Epithelial cell of esophagus (primary cell): ENCODE measurements at regions not wholly inside any gene's neighbourhood (a gene's known extent, or its start where the extent isn't known, plus 50 kb on each side); places are given as distances from the start of the nearest gene placed in this dataset.

Source experiments
- DNase-seq: peaks from one replicate; pipeline ENCODE4 v3.0.0; 2010; ENCODE audit warnings: low read depth
- H3K4me3 ChIP-seq: 2 replicates; pipeline ENCODE4 v1.5.1; 2011; ENCODE audit warnings: mild to moderate bottlenecking, low read length, control low read depth
- TF ChIP-seq, protein P1 (sequence below): IDR thresholded peaks from 2 replicates; pipeline ENCODE4 v1.5.1; 2011; ENCODE audit warnings: low read depth, mild to moderate bottlenecking, low read length, control low read depth, inconsistent platforms; ENCODE audit not compliant: insufficient read depth; ENCODE audit errors: missing control alignments

DNA sequence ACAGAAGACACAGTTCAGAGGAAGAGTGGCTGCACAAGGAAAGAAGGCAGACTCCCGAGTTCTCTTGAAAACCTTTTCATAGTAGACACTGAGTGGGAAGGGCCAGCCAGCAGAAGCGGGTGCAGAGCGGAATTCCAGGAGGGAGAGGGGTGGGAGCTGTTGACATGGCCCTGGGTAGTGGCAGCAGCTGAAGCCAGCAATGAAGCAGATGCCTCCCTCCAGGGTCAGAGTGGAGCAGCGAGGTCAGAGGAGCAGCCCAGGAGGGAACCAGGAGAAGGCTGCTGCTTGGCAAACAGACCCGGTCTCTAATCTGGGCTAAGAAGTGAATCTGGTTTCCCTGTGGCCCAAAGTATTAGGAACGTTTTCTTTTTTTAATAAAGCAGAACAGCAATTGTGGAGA lies 73.9 kb upstream of the SPATA13 start:
- TF ChIP-seq, protein P1, sequence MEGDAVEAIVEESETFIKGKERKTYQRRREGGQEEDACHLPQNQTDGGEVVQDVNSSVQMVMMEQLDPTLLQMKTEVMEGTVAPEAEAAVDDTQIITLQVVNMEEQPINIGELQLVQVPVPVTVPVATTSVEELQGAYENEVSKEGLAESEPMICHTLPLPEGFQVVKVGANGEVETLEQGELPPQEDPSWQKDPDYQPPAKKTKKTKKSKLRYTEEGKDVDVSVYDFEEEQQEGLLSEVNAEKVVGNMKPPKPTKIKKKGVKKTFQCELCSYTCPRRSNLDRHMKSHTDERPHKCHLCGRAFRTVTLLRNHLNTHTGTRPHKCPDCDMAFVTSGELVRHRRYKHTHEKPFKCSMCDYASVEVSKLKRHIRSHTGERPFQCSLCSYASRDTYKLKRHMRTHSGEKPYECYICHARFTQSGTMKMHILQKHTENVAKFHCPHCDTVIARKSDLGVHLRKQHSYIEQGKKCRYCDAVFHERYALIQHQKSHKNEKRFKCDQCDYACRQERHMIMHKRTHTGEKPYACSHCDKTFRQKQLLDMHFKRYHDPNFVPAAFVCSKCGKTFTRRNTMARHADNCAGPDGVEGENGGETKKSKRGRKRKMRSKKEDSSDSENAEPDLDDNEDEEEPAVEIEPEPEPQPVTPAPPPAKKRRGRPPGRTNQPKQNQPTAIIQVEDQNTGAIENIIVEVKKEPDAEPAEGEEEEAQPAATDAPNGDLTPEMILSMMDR, result no peak

DNA sequence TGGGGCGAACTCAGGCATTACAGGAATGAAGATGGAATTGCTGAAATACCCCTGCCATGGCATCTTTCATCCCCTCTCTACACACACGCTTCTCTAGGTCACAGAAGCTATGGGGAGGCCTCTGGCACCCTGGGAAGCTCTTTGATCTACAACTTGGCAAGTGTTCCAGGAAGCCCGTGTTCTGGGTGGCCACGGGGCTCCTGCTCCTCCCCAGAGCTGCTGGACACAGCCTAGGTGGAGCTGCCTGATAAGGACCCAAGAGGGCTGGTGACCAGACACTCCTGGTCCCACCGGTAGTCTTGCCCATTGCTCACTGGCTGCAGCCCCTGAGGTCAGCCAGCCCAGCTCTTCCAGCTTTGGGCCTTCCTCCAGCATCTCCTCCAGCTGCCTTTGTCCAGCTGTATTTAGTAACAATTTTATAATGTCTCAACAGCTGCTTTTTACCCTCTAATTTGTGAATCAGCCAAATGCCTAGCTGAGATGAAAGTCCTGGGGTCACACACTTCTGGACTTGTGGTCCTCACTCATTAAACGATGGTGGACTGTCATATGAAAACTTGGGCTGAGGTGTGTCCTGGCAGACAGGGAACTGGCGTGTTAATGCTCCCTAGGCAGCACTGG lies 72.8 kb upstream of the SPATA13 start:
- TF ChIP-seq, protein P1, result no peak
- no peak for DNase-seq
- H3K4me3 ChIP-seq, result no peak overlapping the region

More for the DNA sequence above, 73.9 kb upstream of the SPATA13 start:
- H3K4me3 ChIP-seq, result no peak overlapping the region
- DNase-seq, result no peak

DNA sequence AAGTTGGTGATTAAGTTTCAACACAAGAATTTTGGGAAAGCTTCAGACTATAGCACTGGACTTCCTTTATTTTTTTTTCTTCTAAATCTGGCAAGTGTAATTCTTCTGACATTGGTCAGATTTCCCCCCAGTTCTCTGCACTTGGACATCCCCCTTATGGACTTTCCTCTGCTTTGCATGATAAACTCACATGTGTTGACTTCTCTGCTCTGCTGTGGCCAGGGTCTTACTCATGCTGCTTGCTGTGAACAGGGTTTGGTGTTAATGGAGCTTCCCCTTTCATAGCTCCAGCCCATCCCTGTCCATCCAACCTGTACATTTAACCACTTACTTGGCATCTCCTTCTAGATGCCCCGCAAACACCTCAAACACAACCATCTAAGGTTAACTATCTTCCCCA lies 70.5 kb upstream of the SPATA13 start:
- TF ChIP-seq, protein P1, result no peak
- no peak for DNase-seq

DNA sequence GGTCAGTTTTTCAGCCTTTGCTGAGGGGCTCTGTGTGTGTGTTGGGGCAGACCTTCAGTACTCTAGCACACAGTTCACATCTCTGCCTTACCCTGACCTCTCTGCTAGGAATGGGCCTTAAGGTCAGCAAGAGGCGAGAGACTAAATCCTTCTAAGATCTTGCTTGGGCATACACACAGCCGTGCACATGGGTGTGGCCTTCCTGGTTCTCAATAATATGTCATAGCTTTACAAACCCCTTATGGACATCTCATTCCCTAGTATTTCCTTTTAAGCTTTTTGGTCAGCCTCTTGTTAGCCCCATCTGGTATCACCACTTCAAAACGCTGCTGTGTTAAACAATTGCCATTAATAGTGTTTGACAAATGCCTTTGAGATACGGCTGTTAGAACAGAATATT lies 69.4 kb upstream of the SPATA13 start:
- DNase-seq, result no peak
- TF ChIP-seq, protein P1, result no peak
- no peak overlapping the region for H3K4me3 ChIP-seq

More for the DNA sequence above, 70.5 kb upstream of the SPATA13 start:
- H3K4me3 ChIP-seq, result no peak overlapping the region

DNA sequence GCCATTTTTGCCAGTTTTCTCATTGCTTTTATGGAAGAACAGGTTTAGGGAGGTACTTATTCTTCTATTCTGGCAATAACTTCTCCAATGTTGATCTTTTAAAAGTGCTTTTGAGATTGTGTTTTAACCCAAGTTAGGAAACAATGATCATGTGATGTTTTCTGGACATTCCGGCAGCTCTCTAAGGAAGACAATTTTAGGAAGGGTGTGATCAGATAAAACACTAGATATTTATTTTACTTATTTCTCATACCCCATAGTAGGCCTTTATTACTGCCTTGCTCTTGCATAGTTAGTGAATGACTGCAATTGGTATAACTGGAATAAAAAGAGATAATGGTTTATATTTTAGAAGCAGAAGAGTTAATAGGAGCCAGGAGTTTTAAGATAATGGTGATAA lies 68.4 kb upstream of the SPATA13 start:
- H3K4me3 ChIP-seq, result no peak overlapping the region
- no peak for DNase-seq
- TF ChIP-seq, protein P1, result no peak

DNA sequence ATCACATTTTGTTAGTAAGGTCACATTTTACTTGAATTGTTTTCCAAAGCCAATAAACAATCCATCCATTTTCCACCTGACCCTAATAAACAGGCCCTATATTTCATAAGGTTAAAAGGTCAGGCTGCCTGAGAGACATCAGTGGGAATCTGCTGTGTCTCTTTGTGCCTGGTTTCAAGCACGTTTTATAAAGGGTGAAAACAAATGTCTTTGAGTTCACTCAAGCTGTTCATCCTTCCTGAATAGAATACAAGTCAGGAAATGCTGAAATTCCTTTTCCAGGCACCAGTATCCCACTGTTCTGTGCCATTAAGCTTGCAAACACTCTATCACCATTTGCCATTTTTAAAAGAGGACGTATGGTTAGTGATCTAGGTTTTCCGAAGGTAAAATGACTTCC lies 67.5 kb upstream of the SPATA13 start:
- no peak overlapping the region for H3K4me3 ChIP-seq
- no peak for DNase-seq
- TF ChIP-seq, protein P1, result no peak

DNA sequence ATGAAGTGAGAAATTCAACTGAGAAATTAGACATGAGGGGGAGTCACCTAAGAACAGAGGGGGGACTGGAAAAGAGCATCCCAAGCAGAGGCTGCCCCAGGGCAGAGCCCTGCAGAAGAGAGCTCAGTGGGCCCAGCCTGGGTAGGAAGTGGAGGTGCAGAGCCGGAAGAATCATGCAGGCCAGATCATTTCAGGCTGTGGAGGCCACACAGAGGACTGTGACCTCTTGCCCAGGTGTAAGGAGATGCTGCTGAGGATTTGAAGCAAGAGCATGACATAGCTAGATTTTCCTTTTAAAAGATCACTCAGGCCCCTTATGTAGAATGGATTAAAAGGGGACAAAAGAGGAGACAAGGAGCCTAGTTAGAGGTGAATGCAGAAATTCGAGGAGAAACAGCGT lies 63.9 kb upstream of the SPATA13 start:
- no peak overlapping the region for H3K4me3 ChIP-seq
- no peak for DNase-seq
- TF ChIP-seq, protein P1, result no peak
